ENCODE measurements at regions not wholly inside any gene's neighbourhood (a gene's known extent, or its start where the extent isn't known, plus 50 kb on each side); places are given as distances from the start of the nearest gene placed in this dataset.

DNA sequence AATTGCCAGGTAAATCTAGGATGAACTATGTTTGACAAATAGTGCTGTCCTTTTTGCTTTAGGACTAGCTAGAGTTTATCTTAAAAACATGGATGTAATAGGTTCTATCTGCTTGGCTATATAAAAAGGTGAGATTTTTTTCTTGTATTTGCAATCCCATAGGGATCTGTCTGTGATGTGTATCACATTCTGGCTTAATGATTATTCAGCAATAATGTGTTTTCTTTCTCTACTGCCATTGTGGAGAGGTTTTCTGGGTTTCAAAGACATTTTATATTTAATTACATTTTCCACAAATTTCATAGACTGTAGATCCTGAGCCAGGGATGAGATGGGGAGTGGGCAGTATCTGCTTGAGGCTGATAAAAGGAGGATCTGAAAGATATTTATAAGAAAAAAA lies 277.8 kb upstream of the SLITRK5 start:
- TF ChIP-seq, protein P1, sequence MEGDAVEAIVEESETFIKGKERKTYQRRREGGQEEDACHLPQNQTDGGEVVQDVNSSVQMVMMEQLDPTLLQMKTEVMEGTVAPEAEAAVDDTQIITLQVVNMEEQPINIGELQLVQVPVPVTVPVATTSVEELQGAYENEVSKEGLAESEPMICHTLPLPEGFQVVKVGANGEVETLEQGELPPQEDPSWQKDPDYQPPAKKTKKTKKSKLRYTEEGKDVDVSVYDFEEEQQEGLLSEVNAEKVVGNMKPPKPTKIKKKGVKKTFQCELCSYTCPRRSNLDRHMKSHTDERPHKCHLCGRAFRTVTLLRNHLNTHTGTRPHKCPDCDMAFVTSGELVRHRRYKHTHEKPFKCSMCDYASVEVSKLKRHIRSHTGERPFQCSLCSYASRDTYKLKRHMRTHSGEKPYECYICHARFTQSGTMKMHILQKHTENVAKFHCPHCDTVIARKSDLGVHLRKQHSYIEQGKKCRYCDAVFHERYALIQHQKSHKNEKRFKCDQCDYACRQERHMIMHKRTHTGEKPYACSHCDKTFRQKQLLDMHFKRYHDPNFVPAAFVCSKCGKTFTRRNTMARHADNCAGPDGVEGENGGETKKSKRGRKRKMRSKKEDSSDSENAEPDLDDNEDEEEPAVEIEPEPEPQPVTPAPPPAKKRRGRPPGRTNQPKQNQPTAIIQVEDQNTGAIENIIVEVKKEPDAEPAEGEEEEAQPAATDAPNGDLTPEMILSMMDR (IDR thresholded peaks at IDR 0.05; ENCODE audit: insufficient read depth, low read depth, low read length, missing control alignments), result no peak
- H3K4me3 ChIP-seq (ENCODE audit: low read length), result no peak overlapping the region
- no peak for DNase-seq (ENCODE audit: low read depth)

GRCh38 chr13:87398047-87398446 lies 273.1 kb upstream of the SLITRK5 start:
- DNase-seq (ENCODE audit: low read depth), result no peak
- no peak overlapping the region for H3K4me3 ChIP-seq (ENCODE audit: low read length)
- TF ChIP-seq, protein P1 (IDR thresholded peaks at IDR 0.05; ENCODE audit: insufficient read depth, low read depth, low read length, missing control alignments), result no peak

DNA sequence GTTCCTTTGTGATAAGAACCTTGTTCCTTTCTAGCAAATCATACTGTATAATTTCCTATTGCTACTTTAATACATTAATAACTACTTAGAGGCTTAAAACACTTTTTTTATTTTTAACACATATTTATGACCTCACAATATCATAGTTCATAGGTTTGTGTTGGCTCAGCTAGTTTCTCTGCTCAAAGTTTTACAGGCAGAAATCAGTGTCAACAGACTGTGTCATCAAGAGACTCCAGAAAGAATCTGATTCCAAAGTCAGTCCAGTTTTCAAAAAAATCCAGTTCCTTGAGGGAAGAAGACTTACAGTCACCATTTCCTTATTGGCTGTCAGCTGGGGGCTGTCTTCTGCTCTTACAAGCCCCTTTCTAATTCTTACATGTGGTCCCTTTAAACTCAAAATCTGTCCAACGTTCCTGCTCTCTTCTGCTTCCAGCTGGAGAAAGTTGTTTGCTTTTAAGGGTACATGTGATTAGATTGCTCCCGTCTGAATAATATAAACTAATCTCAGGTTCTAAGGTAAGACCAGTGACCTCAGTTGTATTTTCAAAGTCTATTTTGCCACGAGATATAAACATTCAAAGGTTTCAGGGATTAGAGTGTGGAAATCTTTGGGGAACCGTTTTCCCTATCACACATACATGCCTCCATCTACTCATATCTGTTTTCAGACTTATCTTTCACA lies 267.3 kb upstream of the SLITRK5 start:
- no peak overlapping the region for H3K4me3 ChIP-seq (ENCODE audit: low read length)
- DNase-seq (ENCODE audit: low read depth), result no peak
- TF ChIP-seq, protein P1 (IDR thresholded peaks at IDR 0.05; ENCODE audit: insufficient read depth, low read depth, low read length, missing control alignments), result no peak

DNA sequence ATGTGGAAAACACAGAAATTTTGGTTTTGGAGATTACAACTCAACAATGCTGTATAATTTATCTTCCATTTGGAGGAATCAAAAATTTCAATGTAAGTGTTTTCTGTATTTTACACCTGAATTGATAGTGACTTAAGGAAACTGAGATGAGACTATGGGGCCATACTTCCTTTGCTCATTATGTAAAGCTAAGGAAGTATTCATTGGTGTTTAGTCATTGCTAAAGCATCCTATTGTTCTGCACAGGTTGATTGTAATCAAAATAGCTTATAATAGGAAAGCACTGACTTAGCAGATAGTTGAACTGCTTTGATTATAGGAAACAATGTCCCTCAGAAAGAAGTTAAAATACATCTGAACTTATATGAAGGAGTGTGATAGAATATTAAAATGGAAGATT lies 244.4 kb upstream of the SLITRK5 start:
- H3K4me3 ChIP-seq (ENCODE audit: low read length), result no peak overlapping the region
- TF ChIP-seq, protein P1 (IDR thresholded peaks at IDR 0.05; ENCODE audit: insufficient read depth, low read depth, low read length, missing control alignments), result no peak
- peak; percentile 37 for DNase-seq (ENCODE audit: low read depth)

GRCh38 chr13:87444135-87444534 lies 227.0 kb upstream of the SLITRK5 start:
- DNase-seq (ENCODE audit: low read depth), result no peak
- H3K4me3 ChIP-seq (ENCODE audit: low read length), result no peak overlapping the region
- TF ChIP-seq, protein P1 (IDR thresholded peaks at IDR 0.05; ENCODE audit: insufficient read depth, low read depth, low read length, missing control alignments), result no peak

DNA sequence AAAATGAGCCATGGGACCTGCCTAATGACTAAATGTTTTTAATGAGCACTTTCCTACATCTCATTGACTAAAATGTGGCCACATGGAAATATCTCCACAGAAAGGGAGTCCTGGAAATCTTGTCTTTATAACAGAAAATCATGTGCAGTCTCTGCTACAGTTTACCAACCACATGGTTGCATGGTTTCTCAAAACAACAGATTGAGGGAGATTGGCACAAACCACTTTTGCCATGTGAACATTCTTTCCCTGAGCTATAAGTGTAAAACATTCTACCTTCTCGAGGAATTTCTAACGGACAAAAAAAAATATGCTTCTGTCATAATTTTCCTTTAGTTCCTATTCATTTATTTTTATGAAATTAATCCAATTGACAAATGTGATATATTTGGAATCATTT lies 218.9 kb upstream of the SLITRK5 start:
- no peak overlapping the region for H3K4me3 ChIP-seq (ENCODE audit: low read length)
- TF ChIP-seq, protein P1 (IDR thresholded peaks at IDR 0.05; ENCODE audit: insufficient read depth, low read depth, low read length, missing control alignments), result no peak
- no peak for DNase-seq (ENCODE audit: low read depth)

GRCh38 chr13:87453244-87453643 lies 217.9 kb upstream of the SLITRK5 start:
- DNase-seq (ENCODE audit: low read depth), result no peak
- H3K4me3 ChIP-seq (ENCODE audit: low read length), result no peak overlapping the region
- TF ChIP-seq, protein P1 (IDR thresholded peaks at IDR 0.05; ENCODE audit: insufficient read depth, low read depth, low read length, missing control alignments), result no peak
